SJSA1 (cell line): ENCODE measurements at regions not wholly inside any gene's neighbourhood (a gene's known extent, or its start where the extent isn't known, plus 50 kb on each side); places are given as distances from the start of the nearest gene placed in this dataset.
"Not testable (repeated sequence)": the region's sequence is repeated elsewhere in the genome, so short reads cannot be mapped to it uniquely, and the experiment has no call there.

Experiments used
- DNase-seq, 2 experiments: peaks; one replicate each; pipeline ENCODE4 v3.0.0-alpha.2; 2015 to 2020; ENCODE audit warnings: low spot score in 2 of 2, low read depth in 1 of 2
- H3K27ac ChIP-seq: fragments of 250-450 bp; sonication (Bioruptor Pico); 2 replicates; pipeline ENCODE4 v1.5.1; 2020; ENCODE audit warnings: mild to moderate bottlenecking, moderate library complexity
- H3K27me3 ChIP-seq: fragments of 250-450 bp; sonication (Bioruptor Pico); replicated peaks from 2 replicates; pipeline ENCODE4 v1.5.1; 2020; ENCODE audit warnings: mild to moderate bottlenecking, moderate library complexity
- H3K36me3 ChIP-seq: fragments of 250-450 bp; sonication (Bioruptor Pico); 2 replicates; pipeline ENCODE4 v1.5.1; 2020; ENCODE audit warnings: mild to moderate bottlenecking
- H3K4me1 ChIP-seq: fragments of 250-450 bp; sonication (Bioruptor Pico); replicated peaks from 2 replicates; pipeline ENCODE4 v1.6.1; 2021; ENCODE audit warnings: mild to moderate bottlenecking
- H3K4me3 ChIP-seq: fragments of 250-450 bp; sonication (Bioruptor Pico); 2 replicates; pipeline ENCODE4 v1.5.1; 2020; ENCODE audit warnings: mild to moderate bottlenecking
- H3K9me3 ChIP-seq: fragments of 250-450 bp; sonication (Bioruptor Pico); replicated peaks from 2 replicates; pipeline ENCODE4 v1.5.1; 2020; ENCODE audit warnings: mild to moderate bottlenecking

DNA sequence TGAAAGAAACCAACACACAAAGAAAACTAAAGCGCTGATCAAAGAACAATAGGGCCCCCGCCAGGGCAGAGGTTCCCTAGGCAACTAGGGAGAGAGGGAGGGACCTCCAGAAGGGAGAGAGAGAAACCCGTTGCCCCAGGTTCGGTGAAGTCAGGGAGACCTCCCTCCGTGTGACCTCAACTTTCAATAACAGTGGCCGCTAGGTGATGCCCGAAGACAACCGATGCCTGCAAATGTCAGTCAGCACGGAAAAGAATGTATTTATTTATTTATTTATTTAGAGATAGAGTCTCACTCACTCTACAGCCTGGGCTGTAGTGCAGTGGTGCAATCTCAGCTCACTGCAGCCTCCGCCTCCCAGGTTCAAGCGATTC, 757.0 kb upstream of the DEFB115 start:
- not testable (repeated sequence) for H3K4me1 ChIP-seq, DNase-seq, H3K27me3 ChIP-seq, H3K4me3 ChIP-seq, H3K9me3 ChIP-seq, H3K27ac ChIP-seq, H3K36me3 ChIP-seq

- Histone ChIP-seq H3K9me3 (no peaks in the 10 kb centered on the region), H3K4me1 (no peaks in the 10 kb centered on the region), H3K27me3 (no peaks in the 10 kb centered on the region), H3K27ac (no peak overlapping the region), H3K36me3 (no peaks in the 10 kb centered on the region), H3K4me3 (no peak overlapping the region)
- no peak for DNase-seq
Measured at GRCh38 chr20:30500829-30501440, 756.5 kb upstream of the DEFB115 start.

- no peak overlapping the region for H3K27ac ChIP-seq
- H3K27me3 ChIP-seq, result no peaks in the 10 kb centered on the region
- H3K36me3 ChIP-seq, result no peaks in the 10 kb centered on the region
- H3K9me3 ChIP-seq, result no peaks in the 10 kb centered on the region
- DNase-seq, result peak in 1 of 2 experiments; percentile 36
- H3K4me1 ChIP-seq, result no peaks in the 10 kb centered on the region
- no peak overlapping the region for H3K4me3 ChIP-seq
Measured at GRCh38 chr20:30502670-30503069, 754.8 kb upstream of the DEFB115 start.

- DNase-seq, H3K4me3 ChIP-seq, H3K4me1 ChIP-seq, H3K27me3 ChIP-seq, H3K36me3 ChIP-seq, H3K27ac ChIP-seq, H3K9me3 ChIP-seq: not testable (repeated sequence)
Measured at GRCh38 chr20:30503204-30503603, 754.3 kb upstream of the DEFB115 start.

DNA sequence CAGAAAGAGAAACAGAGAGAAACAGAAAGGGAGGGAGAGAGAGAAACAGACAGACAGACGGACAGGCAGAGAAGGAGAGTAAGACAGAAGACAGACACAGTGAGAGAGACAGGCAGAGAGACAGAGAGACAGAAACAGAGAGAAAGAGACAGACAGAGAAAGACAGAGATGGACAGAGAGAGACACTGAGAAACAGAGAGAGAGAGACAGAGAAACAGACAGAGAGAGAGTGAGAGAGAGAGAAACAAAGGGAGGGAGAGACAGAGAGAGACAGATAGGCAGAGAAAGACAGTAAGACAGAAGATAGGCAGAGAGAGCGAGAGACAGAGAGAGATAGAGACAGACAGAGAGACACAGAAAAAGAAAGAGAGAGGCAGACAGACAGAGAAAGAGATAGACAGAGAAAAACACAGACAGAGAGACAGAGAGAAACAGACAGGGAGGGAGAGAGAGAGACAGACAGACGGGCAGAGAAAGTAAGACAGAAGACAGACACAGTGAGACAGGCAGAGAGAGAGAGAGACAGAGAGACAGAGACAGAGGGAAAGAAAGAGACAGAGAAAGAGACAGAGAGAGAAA, 753.4 kb upstream of the DEFB115 start:
- DNase-seq, result no peak
- Histone ChIP-seq H3K9me3 (no peaks in the 10 kb centered on the region), H3K27ac (no peak overlapping the region), H3K4me1 (no peaks in the 10 kb centered on the region), H3K27me3 (no peaks in the 10 kb centered on the region), H3K4me3 (no peak overlapping the region), H3K36me3 (no peaks in the 10 kb centered on the region)

DNA sequence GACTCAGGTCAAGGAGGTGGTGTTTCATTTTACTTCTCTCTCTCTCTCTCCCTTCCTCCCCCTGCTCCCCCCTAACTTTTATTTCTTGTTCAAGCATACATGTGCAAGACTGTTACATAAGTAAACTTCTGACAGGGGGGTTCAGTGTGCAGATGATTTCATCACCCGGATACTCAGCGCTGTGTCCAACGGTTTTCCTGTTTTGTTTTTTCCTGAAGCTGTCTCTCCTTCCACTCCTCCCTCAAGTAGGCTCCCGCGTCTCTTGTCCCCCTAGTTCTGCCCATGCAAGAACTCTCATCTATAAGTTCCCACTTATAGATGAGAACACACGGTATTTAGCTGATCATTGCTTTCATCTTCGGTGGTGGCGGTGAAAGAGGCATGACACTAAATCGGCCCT, 751.9 kb upstream of the DEFB115 start:
- no peaks in the 10 kb centered on the region for H3K27me3 ChIP-seq
- H3K4me1 ChIP-seq, result no peaks in the 10 kb centered on the region

DNA sequence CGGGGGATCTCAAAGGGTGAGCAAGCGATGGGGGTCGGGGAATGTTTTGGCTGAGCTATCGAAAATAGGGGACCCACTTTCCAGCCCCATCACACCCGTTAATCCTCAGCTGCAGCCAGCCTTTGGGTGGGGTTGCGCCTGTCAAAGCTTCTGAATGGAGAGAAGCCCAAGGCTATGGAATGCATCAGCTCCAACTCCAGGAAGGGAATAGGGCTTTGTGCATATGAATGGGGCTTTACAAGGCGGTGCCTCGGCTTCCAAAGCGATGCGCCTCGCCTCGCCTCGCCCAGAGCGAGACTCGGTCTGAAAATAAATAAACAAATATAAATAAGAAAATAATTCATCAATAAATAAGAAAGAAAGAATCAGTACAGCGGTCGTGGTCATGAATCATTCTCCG, 751.4 kb upstream of the DEFB115 start:
- H3K36me3 ChIP-seq, result no peaks in the 10 kb centered on the region
- H3K4me1 ChIP-seq, result no peaks in the 10 kb centered on the region
- no peaks in the 10 kb centered on the region for H3K9me3 ChIP-seq
- no peak overlapping the region for H3K27ac ChIP-seq
- no peaks in the 10 kb centered on the region for H3K27me3 ChIP-seq
- no peak for DNase-seq
- no peak overlapping the region for H3K4me3 ChIP-seq

More for the DNA sequence above, 751.9 kb upstream of the DEFB115 start:
- Histone ChIP-seq H3K27ac (no peak overlapping the region), H3K9me3 (no peaks in the 10 kb centered on the region), H3K4me3 (no peak overlapping the region), H3K36me3 (no peaks in the 10 kb centered on the region)
- no peak for DNase-seq

GRCh38 chr20:30508382-30508781, 749.1 kb upstream of the DEFB115 start:
- H3K36me3 ChIP-seq, DNase-seq, H3K4me3 ChIP-seq, H3K27me3 ChIP-seq, H3K9me3 ChIP-seq, H3K4me1 ChIP-seq, H3K27ac ChIP-seq: not testable (repeated sequence)

DNA sequence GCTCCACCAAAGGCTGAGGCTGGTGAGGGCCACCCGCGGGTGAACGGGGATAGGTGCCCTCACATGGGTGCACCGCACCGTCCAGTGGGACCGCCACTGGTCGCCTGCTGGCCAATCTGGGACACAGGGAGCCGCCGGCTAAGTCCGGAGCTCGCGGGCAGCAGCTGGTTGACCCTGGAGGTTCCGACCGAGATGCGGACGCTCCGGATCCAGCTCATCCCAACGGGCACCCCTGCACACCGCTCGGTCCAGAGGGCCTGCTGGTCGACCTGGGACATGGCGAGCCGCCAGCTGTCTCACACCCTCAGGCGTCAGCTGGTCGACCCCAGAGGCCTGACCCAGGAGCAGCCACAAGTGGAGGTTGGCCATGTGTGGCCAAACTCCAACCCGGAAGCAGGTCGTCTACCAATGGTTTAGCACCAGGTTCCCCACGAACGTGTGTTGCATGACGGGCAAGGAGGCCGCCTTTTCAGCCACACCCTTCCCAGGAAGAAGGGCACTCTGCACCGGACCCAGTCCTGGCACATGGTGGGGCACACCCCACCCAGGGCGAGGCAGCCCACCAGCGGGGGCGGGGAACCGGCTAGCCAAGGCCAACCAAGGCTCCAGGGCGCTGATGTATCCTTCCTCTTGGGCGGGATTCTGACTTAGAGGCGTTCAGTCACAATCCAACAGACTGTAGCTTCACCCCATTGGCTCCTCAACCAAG, 746.0 kb upstream of the DEFB115 start:
- DNase-seq, result no peak
- Histone ChIP-seq H3K9me3 (no peaks in the 10 kb centered on the region), H3K27me3 (no peaks in the 10 kb centered on the region), H3K4me1 (no peaks in the 10 kb centered on the region), H3K4me3 (no peak overlapping the region), H3K27ac (no peak overlapping the region), H3K36me3 (no peaks in the 10 kb centered on the region)

DNA sequence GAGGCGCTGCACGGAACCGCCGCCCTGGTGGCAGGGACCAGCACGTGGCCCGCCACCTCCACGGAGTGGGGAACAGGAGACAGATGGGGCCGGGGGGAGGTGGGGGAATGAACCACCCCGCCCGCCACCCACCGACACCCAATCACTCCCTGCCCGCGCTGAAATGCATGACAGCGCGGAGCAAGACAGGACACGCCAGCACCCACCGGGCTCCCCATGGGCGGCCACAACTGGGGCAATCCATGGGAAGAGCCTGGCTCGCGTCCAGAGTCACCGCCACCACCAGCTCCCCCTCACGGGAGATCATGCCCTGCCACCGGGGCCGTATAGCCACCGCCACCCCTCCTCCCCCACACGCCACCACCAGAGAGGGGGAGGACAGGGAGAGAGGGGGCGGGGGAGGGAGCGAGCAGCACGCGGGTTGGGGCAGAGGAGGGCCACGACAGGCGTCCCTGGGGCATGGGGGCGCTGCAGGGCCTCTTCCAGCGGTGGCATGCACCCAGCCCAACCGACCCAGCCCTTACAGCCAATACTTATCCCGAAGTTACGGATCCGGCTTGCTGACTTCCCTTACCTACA, 744.3 kb upstream of the DEFB115 start:
- Histone ChIP-seq H3K4me3 (no peak overlapping the region), H3K4me1 (no peaks in the 10 kb centered on the region), H3K9me3 (no peaks in the 10 kb centered on the region), H3K27me3 (no peaks in the 10 kb centered on the region), H3K27ac (no peak overlapping the region), H3K36me3 (no peaks in the 10 kb centered on the region)
- DNase-seq, result no peak

GRCh38 chr20:30515915-30516314, 741.5 kb upstream of the DEFB115 start:
- not testable (repeated sequence) for H3K27ac ChIP-seq, H3K27me3 ChIP-seq, H3K9me3 ChIP-seq

GRCh38 chr20:30518906-30519305, 738.6 kb upstream of the DEFB115 start:
- not testable (repeated sequence) for H3K27ac ChIP-seq, H3K4me3 ChIP-seq, H3K4me1 ChIP-seq, H3K9me3 ChIP-seq, H3K27me3 ChIP-seq, DNase-seq, H3K36me3 ChIP-seq

More at GRCh38 chr20:30515915-30516314, 741.5 kb upstream of the DEFB115 start:
- not testable (repeated sequence) for H3K4me1 ChIP-seq, H3K4me3 ChIP-seq, H3K36me3 ChIP-seq, DNase-seq

DNA sequence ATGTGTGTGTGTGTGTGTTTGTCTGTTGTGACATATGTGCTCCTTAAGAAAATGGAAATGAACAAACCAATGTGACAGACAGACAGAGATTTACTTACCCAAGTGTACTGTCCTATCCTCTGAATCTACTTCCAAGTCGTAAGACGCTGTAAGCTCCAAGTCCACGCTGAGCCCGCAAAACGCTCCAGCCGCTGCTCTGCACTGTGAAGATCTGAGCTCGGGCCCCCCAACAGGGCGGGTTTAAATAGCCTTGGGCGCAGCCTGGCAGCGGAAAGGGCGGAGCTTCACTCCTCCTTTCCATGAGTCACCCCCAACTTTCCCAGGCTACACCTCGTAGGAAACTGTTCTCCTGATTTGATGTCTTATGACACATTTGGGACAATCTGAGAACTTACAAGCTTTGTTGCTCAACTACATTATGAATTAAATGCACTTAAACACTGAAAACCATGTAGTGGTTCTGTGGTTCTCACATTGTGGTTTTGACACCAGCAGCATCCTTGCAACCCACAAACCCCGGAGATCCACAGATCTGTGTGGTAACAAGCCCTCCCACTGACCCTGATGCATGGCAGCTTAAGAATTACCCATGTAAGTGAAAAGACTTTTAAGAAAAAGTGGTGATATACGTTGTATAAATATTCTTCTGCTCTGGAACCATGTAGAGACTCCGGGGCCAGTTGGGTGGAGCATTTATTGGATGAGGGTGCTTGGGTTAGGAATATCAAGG, 735.6 kb upstream of the DEFB115 start:
- not testable (repeated sequence) for DNase-seq, H3K9me3 ChIP-seq, H3K4me1 ChIP-seq, H3K27me3 ChIP-seq, H3K36me3 ChIP-seq, H3K4me3 ChIP-seq, H3K27ac ChIP-seq

DNA sequence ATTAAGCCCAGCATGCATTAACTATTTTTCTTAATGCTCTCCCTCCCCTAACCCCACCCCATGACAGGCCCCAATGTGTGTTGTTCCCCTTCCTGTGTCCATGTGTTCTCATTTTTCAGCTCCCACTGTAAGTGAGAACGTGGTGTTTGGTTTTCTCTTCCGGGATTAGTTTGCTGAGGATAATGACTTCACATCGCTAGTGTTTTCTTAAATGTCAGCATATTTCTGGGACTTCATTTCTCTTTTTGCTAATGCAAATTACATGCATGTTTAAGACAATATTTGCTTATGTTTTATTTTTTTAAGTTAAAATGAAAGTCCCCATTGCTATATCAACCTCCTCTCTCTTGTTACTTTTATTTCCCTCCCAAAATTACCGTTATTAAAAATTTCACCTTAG, 733.3 kb upstream of the DEFB115 start:
- H3K4me3 ChIP-seq, H3K27me3 ChIP-seq, DNase-seq, H3K27ac ChIP-seq, H3K36me3 ChIP-seq, H3K9me3 ChIP-seq, H3K4me1 ChIP-seq: not testable (repeated sequence)
